Trophoblast cell (in vitro differentiated cells and primary cell): ENCODE measurements at regions not wholly inside any gene's neighbourhood (a gene's known extent, or its start where the extent isn't known, plus 50 kb on each side); places are given as distances from the start of the nearest gene placed in this dataset.

Experiments used
- DNase-seq, 2 donors: peaks; one replicate each; pipeline ENCODE4 v3.0.0-alpha.2; 2016
- H2AFZ ChIP-seq: 2 replicates; pipeline ENCODE4 v1.6.1; 2013; ENCODE audit warnings: low read length, moderate library complexity, mild to moderate bottlenecking; ENCODE audit not compliant: insufficient read depth, poor library complexity
- H2AK5ac ChIP-seq: 2 replicates; pipeline ENCODE4 v1.6.1; 2013; ENCODE audit warnings: mild to moderate bottlenecking, low read length
- H2BK120ac ChIP-seq: 2 replicates; pipeline ENCODE4 v1.6.1; 2013; ENCODE audit warnings: low read length, mild to moderate bottlenecking, moderate library complexity; ENCODE audit not compliant: insufficient read depth, poor library complexity
- H2BK12ac ChIP-seq: 2 replicates; pipeline ENCODE4 v1.6.1; 2013; ENCODE audit warnings: mild to moderate bottlenecking, low read length, moderate library complexity
- H2BK5ac ChIP-seq: 2 replicates; pipeline ENCODE4 v1.6.1; 2013; ENCODE audit warnings: low read length, low read depth, moderate library complexity, mild to moderate bottlenecking; ENCODE audit not compliant: poor library complexity
- H3K14ac ChIP-seq: 2 replicates; pipeline ENCODE4 v1.6.1; 2013; ENCODE audit warnings: mild to moderate bottlenecking, low read length
- H3K18ac ChIP-seq: 2 replicates; pipeline ENCODE4 v1.6.1; 2013; ENCODE audit warnings: mild to moderate bottlenecking, low read length
- H3K23ac ChIP-seq: 2 replicates; pipeline ENCODE4 v1.6.1; 2013; ENCODE audit warnings: low read length
- H3K27ac ChIP-seq: 2 replicates; pipeline ENCODE4 v1.5.1; 2013; ENCODE audit warnings: low read depth, mild to moderate bottlenecking, inconsistent platforms, low read length, moderate library complexity
- H3K27me3 ChIP-seq: 2 replicates; pipeline ENCODE4 v1.6.1; 2013; ENCODE audit warnings: inconsistent platforms, mild to moderate bottlenecking, low read length, moderate library complexity; ENCODE audit not compliant: insufficient read depth
- H3K36me3 ChIP-seq, 2 experiments: 1 replicate in 1 of 2; 2 replicates in 1 of 2; pipeline ENCODE4 v1.6.1; 2013; ENCODE audit warnings: low read length in 2 of 2, mild to moderate bottlenecking in 2 of 2, moderate library complexity in 1 of 2; ENCODE audit not compliant: insufficient read depth in 2 of 2, control insufficient read depth in 1 of 2
- H3K4ac ChIP-seq: 2 replicates; pipeline ENCODE4 v1.6.1; 2013; ENCODE audit warnings: low read depth, mild to moderate bottlenecking, low read length, moderate library complexity
- H3K4me1 ChIP-seq, 2 experiments: 1 replicate in 1 of 2; 2 replicates in 1 of 2; pipeline ENCODE4 v1.6.1; 2013; ENCODE audit warnings: low read length in 2 of 2, mild to moderate bottlenecking in 2 of 2, moderate library complexity in 1 of 2; ENCODE audit not compliant: insufficient read depth in 2 of 2, control insufficient read depth in 1 of 2
- H3K4me2 ChIP-seq: 2 replicates; pipeline ENCODE4 v1.6.1; 2013; ENCODE audit warnings: inconsistent platforms, mild to moderate bottlenecking, low read length, moderate library complexity
- H3K4me3 ChIP-seq: 2 replicates; pipeline ENCODE4 v1.5.1; 2013; ENCODE audit warnings: mild to moderate bottlenecking, low read depth, low read length, inconsistent platforms
- H3K79me1 ChIP-seq: one replicate; pipeline ENCODE4 v1.6.1; 2013; ENCODE audit warnings: low read length
- H3K79me2 ChIP-seq: 2 replicates; pipeline ENCODE4 v1.6.1; 2013; ENCODE audit warnings: low read length, mild to moderate bottlenecking; ENCODE audit not compliant: control insufficient read depth, insufficient read depth, poor library complexity
- H3K9ac ChIP-seq: 2 replicates; pipeline ENCODE4 v1.6.1; 2013; ENCODE audit warnings: mild to moderate bottlenecking, low read length
- H3K9me3 ChIP-seq: 2 replicates; pipeline ENCODE4 v1.6.1; 2013; ENCODE audit warnings: low read depth, mild to moderate bottlenecking, control low read depth, inconsistent platforms, low read length; ENCODE audit not compliant: insufficient read depth
- H4K12ac ChIP-seq: 2 replicates; pipeline ENCODE4 v1.6.1; 2013; ENCODE audit warnings: low read depth, mild to moderate bottlenecking, low read length, moderate library complexity
- H4K8ac ChIP-seq: 2 replicates; pipeline ENCODE4 v1.6.1; 2013; ENCODE audit warnings: low read depth, mild to moderate bottlenecking, low read length, moderate library complexity
- H4K91ac ChIP-seq: one replicate; pipeline ENCODE4 v1.6.1; 2013; ENCODE audit warnings: low read depth, mild to moderate bottlenecking, low read length, moderate library complexity
- WGBS: extraction: QIAGEN DNeasy Blood & Tissue Kit; methylation state at CpG from one replicate; pipeline ENCODE4 v1.1.7; 2013; ENCODE audit warnings: missing lambda C conversion rate; ENCODE audit not compliant: insufficient read length, insufficient coverage; ENCODE audit errors: extremely low coverage; 5-methylcytosine and 5-hydroxymethylcytosine counted together

DNA sequence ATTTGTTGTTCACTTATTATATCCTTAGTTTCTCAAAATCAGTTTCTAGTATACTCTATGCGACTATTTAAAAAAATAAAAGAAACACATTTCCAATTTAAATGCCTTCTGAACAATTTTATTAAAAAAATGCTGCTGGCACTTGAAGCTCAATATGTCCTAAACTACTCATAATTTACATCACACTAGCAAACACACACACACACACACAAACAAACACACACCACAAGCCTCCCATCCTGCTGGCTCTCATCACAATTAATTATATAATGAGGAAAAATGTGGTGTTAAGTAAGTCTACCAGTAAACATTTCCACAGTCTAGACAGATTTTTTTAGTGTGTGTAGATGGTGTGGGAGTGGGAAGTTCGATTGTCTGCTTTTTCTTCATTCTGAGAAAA lies 350.3 kb downstream of the AASDHPPT start:
- Histone ChIP-seq H3K23ac (no peak overlapping the region), H3K4me2 (no peak overlapping the region), H2AFZ (no peak overlapping the region), H3K4me1 (peaks cover 0 to 3% of the 10 kb centered on the region in 2 experiments), H3K18ac (no peak overlapping the region), H3K14ac (no peak overlapping the region), H2AK5ac (no peak overlapping the region), H3K79me1 (no peaks in the 10 kb centered on the region), H4K8ac (no peak overlapping the region), H3K27me3 (no peaks in the 10 kb centered on the region), H3K79me2 (no peaks in the 10 kb centered on the region), H3K4ac (no peak overlapping the region), H2BK5ac (no peak overlapping the region), H3K27ac (no peak overlapping the region), H4K12ac (no peak overlapping the region), H3K4me3 (no peak overlapping the region), H2BK120ac (no peak overlapping the region), H2BK12ac (no peak overlapping the region), H4K91ac (no peak overlapping the region), H3K9me3 (no peaks in the 10 kb centered on the region), H3K36me3 (no peaks in the 10 kb centered on the region), H3K9ac (no peak overlapping the region)
- WGBS = no CpG with 5 or more reads among the region's 2 CpGs
- no peak for DNase-seq

DNA sequence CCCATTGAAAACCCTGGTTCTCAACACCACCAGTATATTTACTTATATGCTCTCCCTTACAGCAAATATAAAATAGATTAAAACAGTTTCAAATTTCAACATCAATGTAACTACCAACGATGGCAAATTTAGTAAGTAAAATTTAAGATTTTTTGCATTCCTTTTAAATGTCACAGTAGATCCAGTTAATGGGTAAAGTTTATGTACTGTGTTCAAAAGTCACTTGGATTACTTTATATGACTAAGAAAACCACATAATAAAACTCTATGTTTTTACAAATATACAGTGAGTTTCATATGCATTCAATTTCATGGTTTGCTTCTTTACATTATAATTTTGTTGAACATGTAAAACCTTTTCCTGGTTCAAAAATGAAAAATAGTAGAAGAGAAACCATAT lies 364.6 kb downstream of the AASDHPPT start:
- no CpG with 5 or more reads among the region's 1 CpG for WGBS
- H2BK5ac ChIP-seq = no peak overlapping the region
- H4K12ac ChIP-seq = no peak overlapping the region
- no peak overlapping the region for H3K14ac ChIP-seq
- no peak overlapping the region for H4K8ac ChIP-seq
- H3K27ac ChIP-seq = no peak overlapping the region
- no peaks in the 10 kb centered on the region for H3K79me1 ChIP-seq
- no peak overlapping the region for H3K9ac ChIP-seq
- H3K18ac ChIP-seq = no peak overlapping the region
- H3K27me3 ChIP-seq = no peaks in the 10 kb centered on the region
- no peak overlapping the region for H4K91ac ChIP-seq
- H2AK5ac ChIP-seq = no peak overlapping the region
- no peak for DNase-seq
- H3K4me1 ChIP-seq = peaks cover 0 to 3% of the 10 kb centered on the region in 2 experiments
- no peak overlapping the region for H2BK120ac ChIP-seq
- no peak overlapping the region for H2BK12ac ChIP-seq
- H3K9me3 ChIP-seq = no peaks in the 10 kb centered on the region
- no peaks in the 10 kb centered on the region for H3K36me3 ChIP-seq
- no peaks in the 10 kb centered on the region for H3K79me2 ChIP-seq
- H3K4me2 ChIP-seq = no peak overlapping the region
- H2AFZ ChIP-seq = no peak overlapping the region
- no peak overlapping the region for H3K4me3 ChIP-seq
- no peak overlapping the region for H3K4ac ChIP-seq
- H3K23ac ChIP-seq = no peak overlapping the region

DNA sequence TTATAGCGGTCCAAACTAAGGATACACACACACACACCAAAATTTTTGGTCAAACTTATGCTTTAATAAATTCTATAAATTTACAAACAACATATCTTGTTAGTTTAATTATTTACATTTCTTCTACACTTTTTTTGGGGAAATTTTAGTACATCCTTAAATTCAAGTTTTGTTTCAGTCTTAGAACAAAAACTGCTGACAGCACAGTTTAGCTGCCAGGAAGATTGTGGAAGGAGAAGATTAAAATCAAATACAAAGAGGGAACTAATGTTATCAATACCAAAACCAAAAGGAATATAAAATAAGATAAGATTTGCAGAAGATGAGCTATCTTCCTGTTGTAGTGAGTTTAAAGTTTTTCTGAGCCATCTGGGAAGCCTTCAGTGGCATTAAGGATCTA lies 368.8 kb downstream of the AASDHPPT start:
- H4K91ac ChIP-seq = no peak overlapping the region
- no peak overlapping the region for H3K4ac ChIP-seq
- WGBS = no CpG with 5 or more reads among the region's 1 CpG

DNA sequence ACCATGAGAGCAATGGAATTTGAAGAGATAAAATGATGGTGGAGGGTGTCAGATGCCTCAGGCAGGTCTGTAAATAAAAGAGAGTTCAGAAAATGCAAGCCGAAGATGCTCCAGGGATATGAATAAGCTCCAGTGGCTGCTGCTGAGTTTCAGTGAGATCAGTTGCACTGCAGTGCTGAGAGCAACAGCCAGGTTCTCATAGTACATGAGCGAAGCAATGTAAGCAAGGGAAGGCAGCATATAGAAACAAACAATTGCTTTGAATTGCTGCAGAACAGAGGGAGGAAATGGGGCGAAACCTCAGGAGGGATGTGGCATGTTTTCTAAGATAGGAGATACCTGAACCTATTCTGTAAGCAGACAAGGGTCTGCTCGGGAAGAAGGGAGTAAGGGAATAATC lies 369.5 kb downstream of the AASDHPPT start:
- peaks cover 6 to 8% of the 10 kb centered on the region in 2 experiments for H3K4me1 ChIP-seq
- peaks cover 15% of the 10 kb centered on the region for H3K79me1 ChIP-seq
- no peaks in the 10 kb centered on the region for H3K79me2 ChIP-seq
- no peak overlapping the region for H2BK5ac ChIP-seq
- no peak overlapping the region for H3K14ac ChIP-seq
- H2AFZ ChIP-seq = no peak overlapping the region
- H4K12ac ChIP-seq = no peak overlapping the region
- no peaks in the 10 kb centered on the region for H3K27me3 ChIP-seq
- H3K27ac ChIP-seq = peak overlapping the region; percentile 49
- no peak overlapping the region for H3K4me3 ChIP-seq
- H3K4ac ChIP-seq = no peak overlapping the region
- H4K91ac ChIP-seq = no peak overlapping the region
- no peaks in the 10 kb centered on the region for H3K36me3 ChIP-seq
- H2AK5ac ChIP-seq = no peak overlapping the region
- no peak overlapping the region for H3K23ac ChIP-seq
- H2BK12ac ChIP-seq = no peak overlapping the region
- no peaks in the 10 kb centered on the region for H3K9me3 ChIP-seq
- peak; percentile 9 to 29 for DNase-seq
- H4K8ac ChIP-seq = no peak overlapping the region
- H3K4me2 ChIP-seq = peak overlapping the region; percentile 11
- no peak overlapping the region for H2BK120ac ChIP-seq
- no peak overlapping the region for H3K9ac ChIP-seq
- no peak overlapping the region for H3K18ac ChIP-seq
- WGBS = no CpG with 5 or more reads among the region's 4 CpGs

More for the DNA sequence above, 368.8 kb downstream of the AASDHPPT start:
- Histone ChIP-seq H2AFZ (no peak overlapping the region), H3K23ac (no peak overlapping the region), H4K12ac (no peak overlapping the region), H3K4me1 (peaks cover 4 to 8% of the 10 kb centered on the region in 2 experiments), H3K27me3 (no peaks in the 10 kb centered on the region), H2BK120ac (no peak overlapping the region), H3K9ac (no peak overlapping the region), H3K79me2 (no peaks in the 10 kb centered on the region), H4K8ac (no peak overlapping the region), H3K79me1 (peaks cover 15% of the 10 kb centered on the region), H3K18ac (no peak overlapping the region), H3K9me3 (no peaks in the 10 kb centered on the region), H2BK5ac (no peak overlapping the region), H3K4me3 (no peak overlapping the region), H2BK12ac (no peak overlapping the region), H3K14ac (no peak overlapping the region), H3K36me3 (no peaks in the 10 kb centered on the region), H3K27ac (peak overlapping the region; percentile 49), H3K4me2 (no peak overlapping the region), H2AK5ac (no peak overlapping the region)
- no peak for DNase-seq
